ENCODE measurements at regions not wholly inside any gene's neighbourhood (a gene's known extent, or its start where the extent isn't known, plus 50 kb on each side); places are given as distances from the start of the nearest gene placed in this dataset.

DNA sequence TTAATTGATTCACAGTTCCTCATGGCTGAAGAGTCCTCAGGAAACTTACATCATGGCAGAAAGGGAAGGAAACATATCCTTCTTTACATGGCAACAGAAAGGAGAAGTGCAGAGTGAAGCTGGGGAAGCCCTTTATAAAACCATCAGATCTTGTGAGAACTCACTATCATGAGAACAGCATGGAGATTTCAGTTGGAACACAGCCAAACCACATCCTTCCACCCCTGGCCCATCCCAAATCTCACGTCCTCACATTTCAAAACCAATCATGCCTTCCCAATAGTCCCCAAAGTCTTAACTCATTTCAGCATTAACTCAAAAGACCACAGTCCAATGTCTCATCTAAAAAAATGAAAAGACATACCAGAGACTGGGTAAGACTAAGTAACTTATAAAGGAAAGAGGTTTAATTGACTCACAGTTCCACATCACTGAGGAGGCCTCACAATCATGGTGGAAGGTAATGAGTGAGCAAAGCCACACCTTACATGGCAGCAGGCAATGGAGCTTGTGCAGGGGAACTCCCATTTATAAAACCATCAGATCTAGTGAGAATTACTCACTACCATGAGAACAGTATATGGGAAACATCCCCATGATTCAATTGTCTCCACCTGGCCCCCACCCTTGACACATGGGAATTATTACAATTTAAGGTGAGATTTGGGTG lies 105.2 kb downstream of the MRPL39 start (continued):
- TF ChIP-seq, protein P1, sequence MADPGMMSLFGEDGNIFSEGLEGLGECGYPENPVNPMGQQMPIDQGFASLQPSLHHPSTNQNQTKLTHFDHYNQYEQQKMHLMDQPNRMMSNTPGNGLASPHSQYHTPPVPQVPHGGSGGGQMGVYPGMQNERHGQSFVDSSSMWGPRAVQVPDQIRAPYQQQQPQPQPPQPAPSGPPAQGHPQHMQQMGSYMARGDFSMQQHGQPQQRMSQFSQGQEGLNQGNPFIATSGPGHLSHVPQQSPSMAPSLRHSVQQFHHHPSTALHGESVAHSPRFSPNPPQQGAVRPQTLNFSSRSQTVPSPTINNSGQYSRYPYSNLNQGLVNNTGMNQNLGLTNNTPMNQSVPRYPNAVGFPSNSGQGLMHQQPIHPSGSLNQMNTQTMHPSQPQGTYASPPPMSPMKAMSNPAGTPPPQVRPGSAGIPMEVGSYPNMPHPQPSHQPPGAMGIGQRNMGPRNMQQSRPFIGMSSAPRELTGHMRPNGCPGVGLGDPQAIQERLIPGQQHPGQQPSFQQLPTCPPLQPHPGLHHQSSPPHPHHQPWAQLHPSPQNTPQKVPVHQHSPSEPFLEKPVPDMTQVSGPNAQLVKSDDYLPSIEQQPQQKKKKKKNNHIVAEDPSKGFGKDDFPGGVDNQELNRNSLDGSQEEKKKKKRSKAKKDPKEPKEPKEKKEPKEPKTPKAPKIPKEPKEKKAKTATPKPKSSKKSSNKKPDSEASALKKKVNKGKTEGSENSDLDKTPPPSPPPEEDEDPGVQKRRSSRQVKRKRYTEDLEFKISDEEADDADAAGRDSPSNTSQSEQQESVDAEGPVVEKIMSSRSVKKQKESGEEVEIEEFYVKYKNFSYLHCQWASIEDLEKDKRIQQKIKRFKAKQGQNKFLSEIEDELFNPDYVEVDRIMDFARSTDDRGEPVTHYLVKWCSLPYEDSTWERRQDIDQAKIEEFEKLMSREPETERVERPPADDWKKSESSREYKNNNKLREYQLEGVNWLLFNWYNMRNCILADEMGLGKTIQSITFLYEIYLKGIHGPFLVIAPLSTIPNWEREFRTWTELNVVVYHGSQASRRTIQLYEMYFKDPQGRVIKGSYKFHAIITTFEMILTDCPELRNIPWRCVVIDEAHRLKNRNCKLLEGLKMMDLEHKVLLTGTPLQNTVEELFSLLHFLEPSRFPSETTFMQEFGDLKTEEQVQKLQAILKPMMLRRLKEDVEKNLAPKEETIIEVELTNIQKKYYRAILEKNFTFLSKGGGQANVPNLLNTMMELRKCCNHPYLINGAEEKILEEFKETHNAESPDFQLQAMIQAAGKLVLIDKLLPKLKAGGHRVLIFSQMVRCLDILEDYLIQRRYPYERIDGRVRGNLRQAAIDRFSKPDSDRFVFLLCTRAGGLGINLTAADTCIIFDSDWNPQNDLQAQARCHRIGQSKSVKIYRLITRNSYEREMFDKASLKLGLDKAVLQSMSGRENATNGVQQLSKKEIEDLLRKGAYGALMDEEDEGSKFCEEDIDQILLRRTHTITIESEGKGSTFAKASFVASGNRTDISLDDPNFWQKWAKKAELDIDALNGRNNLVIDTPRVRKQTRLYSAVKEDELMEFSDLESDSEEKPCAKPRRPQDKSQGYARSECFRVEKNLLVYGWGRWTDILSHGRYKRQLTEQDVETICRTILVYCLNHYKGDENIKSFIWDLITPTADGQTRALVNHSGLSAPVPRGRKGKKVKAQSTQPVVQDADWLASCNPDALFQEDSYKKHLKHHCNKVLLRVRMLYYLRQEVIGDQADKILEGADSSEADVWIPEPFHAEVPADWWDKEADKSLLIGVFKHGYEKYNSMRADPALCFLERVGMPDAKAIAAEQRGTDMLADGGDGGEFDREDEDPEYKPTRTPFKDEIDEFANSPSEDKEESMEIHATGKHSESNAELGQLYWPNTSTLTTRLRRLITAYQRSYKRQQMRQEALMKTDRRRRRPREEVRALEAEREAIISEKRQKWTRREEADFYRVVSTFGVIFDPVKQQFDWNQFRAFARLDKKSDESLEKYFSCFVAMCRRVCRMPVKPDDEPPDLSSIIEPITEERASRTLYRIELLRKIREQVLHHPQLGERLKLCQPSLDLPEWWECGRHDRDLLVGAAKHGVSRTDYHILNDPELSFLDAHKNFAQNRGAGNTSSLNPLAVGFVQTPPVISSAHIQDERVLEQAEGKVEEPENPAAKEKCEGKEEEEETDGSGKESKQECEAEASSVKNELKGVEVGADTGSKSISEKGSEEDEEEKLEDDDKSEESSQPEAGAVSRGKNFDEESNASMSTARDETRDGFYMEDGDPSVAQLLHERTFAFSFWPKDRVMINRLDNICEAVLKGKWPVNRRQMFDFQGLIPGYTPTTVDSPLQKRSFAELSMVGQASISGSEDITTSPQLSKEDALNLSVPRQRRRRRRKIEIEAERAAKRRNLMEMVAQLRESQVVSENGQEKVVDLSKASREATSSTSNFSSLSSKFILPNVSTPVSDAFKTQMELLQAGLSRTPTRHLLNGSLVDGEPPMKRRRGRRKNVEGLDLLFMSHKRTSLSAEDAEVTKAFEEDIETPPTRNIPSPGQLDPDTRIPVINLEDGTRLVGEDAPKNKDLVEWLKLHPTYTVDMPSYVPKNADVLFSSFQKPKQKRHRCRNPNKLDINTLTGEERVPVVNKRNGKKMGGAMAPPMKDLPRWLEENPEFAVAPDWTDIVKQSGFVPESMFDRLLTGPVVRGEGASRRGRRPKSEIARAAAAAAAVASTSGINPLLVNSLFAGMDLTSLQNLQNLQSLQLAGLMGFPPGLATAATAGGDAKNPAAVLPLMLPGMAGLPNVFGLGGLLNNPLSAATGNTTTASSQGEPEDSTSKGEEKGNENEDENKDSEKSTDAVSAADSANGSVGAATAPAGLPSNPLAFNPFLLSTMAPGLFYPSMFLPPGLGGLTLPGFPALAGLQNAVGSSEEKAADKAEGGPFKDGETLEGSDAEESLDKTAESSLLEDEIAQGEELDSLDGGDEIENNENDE (IDR thresholded peaks at IDR 0.05; ENCODE audit: insufficient replicate concordance, low read length), result no peak
- TF ChIP-seq RXRA (IDR thresholded peaks at IDR 0.05; ENCODE audit: insufficient read depth, low read depth, low read length), result no peak
- no peak for TF ChIP-seq MAFK (IDR thresholded peaks at IDR 0.05; ENCODE audit: low read depth, low read length)
- no peak for TF ChIP-seq JUND (IDR thresholded peaks at IDR 0.05; ENCODE audit: low read length)
- no peak for TF ChIP-seq CBX5 (IDR thresholded peaks at IDR 0.05; ENCODE audit: low read depth, low read length)
- TF ChIP-seq CHD2 (IDR thresholded peaks at IDR 0.05; ENCODE audit: low read length), result no peak
- no peak for TF ChIP-seq SIRT6 (IDR thresholded peaks at IDR 0.05; ENCODE audit: low read length)
- no peak for TF ChIP-seq POLR2AphosphoS5 (IDR thresholded peaks at IDR 0.05; ENCODE audit: low read depth, low read length)
- no peak for TF ChIP-seq YY1 (IDR thresholded peaks at IDR 0.05; ENCODE audit: low read depth, low read length)
- TF ChIP-seq SIN3A (conservative IDR thresholded peaks at IDR 0.05 in 1 of 2, IDR thresholded peaks at IDR 0.05 in 1 of 2; ENCODE audit: low read depth in 1 of 2, low read length in 2 of 2), result no peak
- no peak for TF ChIP-seq PHF8 (conservative IDR thresholded peaks at IDR 0.05; ENCODE audit: low read depth, low read length)
- no peak for TF ChIP-seq GABPA (IDR thresholded peaks at IDR 0.05; ENCODE audit: borderline replicate concordance, insufficient read depth, low read length)
